PC-9 (cell line): ENCODE measurements at regions not wholly inside any gene's neighbourhood (a gene's known extent, or its start where the extent isn't known, plus 50 kb on each side); places are given as distances from the start of the nearest gene placed in this dataset.

Experiments used
- BruUV-seq: library from RNA; stranded (reverse); fragments of 400-500 nt; replicated peaks from 2 replicates; lab custom pipeline; 2021; lab: Mats Ljungman, UMichigan
- CTCF ChIA-PET: fragments of 300-600 bp; sonication (Branson Sonifier 250); formaldehyde crosslinking; loops from one replicate; lab custom pipeline; 2022; ENCODE audit warnings: antibody characterized with exemption; lab: Charles Lee
- POLR2A ChIA-PET: fragments of 300-600 bp; sonication (Branson Sonifier 250); formaldehyde crosslinking; loops from one replicate; lab custom pipeline; 2022; ENCODE audit warnings: antibody characterized with exemption; ENCODE audit not compliant: unreplicated experiment; lab: Charles Lee
- DNase-seq, 2 experiments: peaks; one replicate each; pipeline versions ENCODE4 v3.0.0 to v3.0.0-alpha.2; 2015 to 2022; ENCODE audit warnings: mixed read lengths in 1 of 2
- H2AFZ ChIP-seq: fragments of 200-600 bp; sonication (generic); 2 replicates; pipeline ENCODE4 v1.8.1; 2017; ENCODE audit warnings: antibody characterized with exemption
- H3F3A ChIP-seq: fragments of 200-600 bp; sonication (generic); 2 replicates; pipeline ENCODE4 v1.8.1; 2017; ENCODE audit warnings: antibody characterized with exemption, mild to moderate bottlenecking, low read depth; ENCODE audit not compliant: insufficient read depth
- H3K27ac ChIP-seq: fragments of 200-600 bp; sonication (generic); 2 replicates; pipeline ENCODE4 v1.6.1; 2016; ENCODE audit warnings: mixed run types
- H3K27me3 ChIP-seq: fragments of 200-600 bp; sonication (generic); 2 replicates; pipeline ENCODE4 v1.6.1; 2016; ENCODE audit warnings: low read depth, mixed run types; ENCODE audit not compliant: insufficient read depth
- H3K36me3 ChIP-seq: fragments of 200-600 bp; sonication (generic); 2 replicates; pipeline ENCODE4 v1.6.1; 2016; ENCODE audit warnings: low read depth, mixed run types
- H3K4me1 ChIP-seq: fragments of 200-600 bp; sonication (generic); replicated peaks from 2 replicates; pipeline ENCODE4 v1.6.1; 2016; ENCODE audit warnings: mixed run types; ENCODE audit not compliant: insufficient read depth
- H3K4me2 ChIP-seq: fragments of 200-600 bp; sonication (generic); 2 replicates; pipeline ENCODE4 v1.6.1; 2017; ENCODE audit warnings: mixed run types
- H3K4me3 ChIP-seq: fragments of 200-600 bp; sonication (generic); 2 replicates; pipeline ENCODE4 v1.6.1; 2016; ENCODE audit warnings: mixed run types
- H3K79me2 ChIP-seq: fragments of 200-600 bp; sonication (generic); 2 replicates; pipeline ENCODE4 v1.6.1; 2017; ENCODE audit warnings: low read depth, mixed run types
- H3K9me2 ChIP-seq: fragments of 200-600 bp; sonication (generic); 2 replicates; pipeline ENCODE4 v1.8.1; 2017; ENCODE audit warnings: mild to moderate bottlenecking; ENCODE audit not compliant: insufficient read depth
- H3K9me3 ChIP-seq: fragments of 200-600 bp; sonication (generic); 2 replicates; pipeline ENCODE4 v1.8.1; 2016; ENCODE audit warnings: low read depth; ENCODE audit not compliant: insufficient read depth
- H4K20me1 ChIP-seq: fragments of 200-600 bp; sonication (generic); 2 replicates; pipeline ENCODE4 v1.8.1; 2017; ENCODE audit not compliant: insufficient read depth
- CTCF ChIP-seq: fragments of 200-600 bp; sonication (generic); conservative IDR thresholded peaks from 2 replicates; pipeline ENCODE4 v1.6.1; 2017; ENCODE audit warnings: mixed run types, antibody characterized with exemption, mild to moderate bottlenecking, moderate library complexity
- EZH2 ChIP-seq: fragments of 200-600 bp; sonication (generic); IDR thresholded peaks from 2 replicates; pipeline ENCODE4 v1.8.0; 2017; ENCODE audit warnings: antibody characterized with exemption, low read depth
- intact Hi-C: fragments of 100-400 bp; cut with micrococcal nuclease; formaldehyde crosslinking; loops from one replicate; pipeline ENCODE4 v1.10.0; 2022; ENCODE audit not compliant: unreplicated experiment

GRCh38 chr3:8345398-8345797 lies 156.2 kb upstream of the LMCD1 start:
- H4K20me1 ChIP-seq, result no peaks in the 10 kb centered on the region
- H2AFZ ChIP-seq, result no peak overlapping the region
- DNase-seq, result no peak
- no peaks in the 10 kb centered on the region for H3K79me2 ChIP-seq
- CTCF ChIA-PET, result interaction anchor here (0.6 kb wide), 1 partner anchor 72 kb away, joined by 3 read pairs; no protein-coding TSS in a partner anchor
- peaks cover 6% of the 10 kb centered on the region for H3K9me3 ChIP-seq
- H3K4me1 ChIP-seq, result peaks cover 6% of the 10 kb centered on the region; the same call in 1 of the 2 replicates
- H3K27ac ChIP-seq, result no peak overlapping the region
- H3K27me3 ChIP-seq, result no peaks in the 10 kb centered on the region
- H3K9me2 ChIP-seq, result no peaks in the 10 kb centered on the region
- TF ChIP-seq CTCF (no peak), EZH2 (no peak)
- no peak overlapping the region for H3K4me3 ChIP-seq
- no TSS peak for BruUV-seq
- H3F3A ChIP-seq, result no peaks in the 10 kb centered on the region
- H3K4me2 ChIP-seq, result no peak overlapping the region
- intact Hi-C loops, result no loop called here
- H3K36me3 ChIP-seq, result no peaks in the 10 kb centered on the region
- POLR2A ChIA-PET, result no interaction called here

- no peaks in the 10 kb centered on the region for H3K36me3 ChIP-seq
- peaks cover 6% of the 10 kb centered on the region for H3K9me3 ChIP-seq
- H3K27me3 ChIP-seq, result no peaks in the 10 kb centered on the region
- no peak for DNase-seq
- no peaks in the 10 kb centered on the region for H3K79me2 ChIP-seq
- intact Hi-C loops, result no loop called here
- H3K4me2 ChIP-seq, result no peak overlapping the region
- no peaks in the 10 kb centered on the region for H4K20me1 ChIP-seq
- H3K4me1 ChIP-seq, result no peaks in the 10 kb centered on the region
- no peak overlapping the region for H3K27ac ChIP-seq
- ChIA-PET CTCF (no interaction called here), POLR2A (no interaction called here)
- no peaks in the 10 kb centered on the region for H3F3A ChIP-seq
- no peak overlapping the region for H3K4me3 ChIP-seq
- no peak overlapping the region for H2AFZ ChIP-seq
- TF ChIP-seq CTCF (no peak), EZH2 (no peak)
- no peaks in the 10 kb centered on the region for H3K9me2 ChIP-seq
- no TSS peak for BruUV-seq
Observed at GRCh38 chr3:8348076-8348475, 153.5 kb upstream of the LMCD1 start.

GRCh38 chr3:8352475-8352874 lies 149.1 kb upstream of the LMCD1 start:
- Histone ChIP-seq H3K4me2 (no peak overlapping the region), H4K20me1 (no peaks in the 10 kb centered on the region), H3F3A (no peaks in the 10 kb centered on the region), H3K9me3 (no peaks in the 10 kb centered on the region), H3K27me3 (no peaks in the 10 kb centered on the region), H2AFZ (no peak overlapping the region), H3K4me3 (no peak overlapping the region), H3K9me2 (no peaks in the 10 kb centered on the region), H3K27ac (no peak overlapping the region), H3K4me1 (no peaks in the 10 kb centered on the region), H3K36me3 (no peaks in the 10 kb centered on the region), H3K79me2 (no peaks in the 10 kb centered on the region)
- TF ChIP-seq CTCF (no peak), EZH2 (no peak)
- ChIA-PET POLR2A (no interaction called here), CTCF (no interaction called here)
- intact Hi-C loops, result no loop called here
- no peak for DNase-seq
- BruUV-seq, result no TSS peak
